Cerebellar nuclear complex (tissue), 1 donor: ENCODE measurements at regions not wholly inside any gene's neighbourhood (a gene's known extent, or its start where the extent isn't known, plus 50 kb on each side); places are given as distances from the start of the nearest gene placed in this dataset.

Source experiments
- DNase-seq, 2 experiments: peaks; one replicate each; lab custom pipeline; 2025; lab: John Stamatoyannopoulos, UW

GRCh38 chr7:25844102-25844870, 307.7 kb upstream of the NFE2L3 start:
- DNase-seq = no peak

GRCh38 chr7:25845464-25845863, 306.5 kb upstream of the NFE2L3 start:
- DNase-seq = no peak

- no peak for DNase-seq
These were observed 305.3 kb upstream of the NFE2L3 start for GRCh38 chr7:25846722-25847121.

- no peak for DNase-seq
These were observed 304.5 kb upstream of the NFE2L3 start for GRCh38 chr7:25847336-25848070.

- no peak for DNase-seq
These were observed 302.4 kb upstream of the NFE2L3 start for GRCh38 chr7:25849500-25850184.

GRCh38 chr7:25850216-25850615, 301.8 kb upstream of the NFE2L3 start:
- no peak for DNase-seq

- no peak for DNase-seq
These were observed 301.3 kb upstream of the NFE2L3 start for GRCh38 chr7:25850735-25851134.

- peak in 1 of 2 experiments; percentile 60 for DNase-seq
These were observed 300.4 kb upstream of the NFE2L3 start for GRCh38 chr7:25851332-25852210.

- DNase-seq = no peak
These were observed 299.6 kb upstream of the NFE2L3 start for GRCh38 chr7:25852211-25852938.

GRCh38 chr7:25852939-25853271, 299.1 kb upstream of the NFE2L3 start:
- no peak for DNase-seq

GRCh38 chr7:25853314-25853713, 298.7 kb upstream of the NFE2L3 start:
- DNase-seq = no peak

GRCh38 chr7:25854059-25854458, 297.9 kb upstream of the NFE2L3 start:
- DNase-seq = no peak

- DNase-seq = no peak
These were observed 297.1 kb upstream of the NFE2L3 start for GRCh38 chr7:25854608-25855497.

GRCh38 chr7:25855854-25856782, 295.9 kb upstream of the NFE2L3 start:
- no peak for DNase-seq

GRCh38 chr7:25857376-25858067, 294.5 kb upstream of the NFE2L3 start:
- no peak for DNase-seq

- no peak for DNase-seq
These were observed 293.8 kb upstream of the NFE2L3 start for GRCh38 chr7:25858200-25858524.

GRCh38 chr7:25858525-25859411, 293.2 kb upstream of the NFE2L3 start:
- DNase-seq = no peak
